ENCODE measurements at regions not wholly inside any gene's neighbourhood (a gene's known extent, or its start where the extent isn't known, plus 50 kb on each side); places are given as distances from the start of the nearest gene placed in this dataset.
A peak's percentile ranks its signal among the peaks of the same experiment; 100 is the strongest.

DNA sequence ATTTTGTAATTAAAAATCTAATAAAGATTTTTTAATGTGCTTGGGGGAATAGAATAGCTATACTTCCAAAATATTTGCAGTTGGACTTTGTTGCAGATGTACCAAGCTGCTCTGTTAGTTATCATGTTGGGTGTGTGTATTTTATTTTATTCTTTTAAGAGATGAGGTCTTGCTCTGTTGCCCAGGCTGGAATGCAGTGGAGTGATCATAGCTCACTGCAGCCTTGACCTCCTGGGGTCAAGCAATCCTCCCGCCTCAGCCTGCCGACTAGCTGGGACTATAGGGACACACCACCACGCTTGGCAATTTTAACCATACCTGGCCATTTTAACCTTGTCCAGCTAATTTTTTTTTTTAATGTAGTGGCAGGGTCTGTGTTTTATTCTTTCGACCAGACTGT lies 54.7 kb upstream of the MAP1LC3B2 start:
- intact Hi-C loops (cut with DNase I), result no loop called here
- Histone ChIP-seq H3K36me3 (no peaks in the 10 kb centered on the region), H3K9me3 (no peaks in the 10 kb centered on the region), H3K27ac (no peak overlapping the region), H3K4me1 (no peaks in the 10 kb centered on the region), H3K4me3 (no peak overlapping the region), H3K27me3 (no peaks in the 10 kb centered on the region)
- DNase-seq, result no peak
- TF ChIP-seq, protein P1, sequence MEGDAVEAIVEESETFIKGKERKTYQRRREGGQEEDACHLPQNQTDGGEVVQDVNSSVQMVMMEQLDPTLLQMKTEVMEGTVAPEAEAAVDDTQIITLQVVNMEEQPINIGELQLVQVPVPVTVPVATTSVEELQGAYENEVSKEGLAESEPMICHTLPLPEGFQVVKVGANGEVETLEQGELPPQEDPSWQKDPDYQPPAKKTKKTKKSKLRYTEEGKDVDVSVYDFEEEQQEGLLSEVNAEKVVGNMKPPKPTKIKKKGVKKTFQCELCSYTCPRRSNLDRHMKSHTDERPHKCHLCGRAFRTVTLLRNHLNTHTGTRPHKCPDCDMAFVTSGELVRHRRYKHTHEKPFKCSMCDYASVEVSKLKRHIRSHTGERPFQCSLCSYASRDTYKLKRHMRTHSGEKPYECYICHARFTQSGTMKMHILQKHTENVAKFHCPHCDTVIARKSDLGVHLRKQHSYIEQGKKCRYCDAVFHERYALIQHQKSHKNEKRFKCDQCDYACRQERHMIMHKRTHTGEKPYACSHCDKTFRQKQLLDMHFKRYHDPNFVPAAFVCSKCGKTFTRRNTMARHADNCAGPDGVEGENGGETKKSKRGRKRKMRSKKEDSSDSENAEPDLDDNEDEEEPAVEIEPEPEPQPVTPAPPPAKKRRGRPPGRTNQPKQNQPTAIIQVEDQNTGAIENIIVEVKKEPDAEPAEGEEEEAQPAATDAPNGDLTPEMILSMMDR (IDR thresholded peaks at IDR 0.05), result no peak
- WGBS (ENCODE audit: insufficient coverage, low coverage, low lambda C conversion rate, missing lambda C conversion rate), result 51% methylated on average over 4 of the region's 4 CpGs
- ATAC-seq, result no peak

DNA sequence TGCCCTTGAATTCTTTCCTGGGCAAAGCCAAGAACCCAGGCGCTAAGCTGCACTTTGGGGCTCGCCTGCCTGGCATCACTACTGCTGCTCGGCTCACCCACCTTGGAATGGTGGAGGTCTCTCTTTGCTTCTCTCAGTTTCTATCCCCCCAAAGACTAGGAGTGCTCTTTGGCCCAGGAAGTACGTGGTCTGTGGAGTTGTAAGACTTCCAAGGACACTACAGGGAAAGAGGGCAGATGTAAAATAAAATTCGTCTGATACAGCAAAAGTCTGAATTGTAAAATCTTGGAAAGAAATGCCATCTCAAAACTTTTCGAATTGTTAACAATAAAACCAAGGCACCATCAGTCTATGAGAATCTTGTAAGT lies 52.5 kb upstream of the MAP1LC3B2 start:
- WGBS (ENCODE audit: insufficient coverage, low coverage, low lambda C conversion rate, missing lambda C conversion rate), result 60% methylated on average over 5 of the region's 6 CpGs
- ATAC-seq, result no peak
- intact Hi-C loops (cut with DNase I), result no loop called here

DNA sequence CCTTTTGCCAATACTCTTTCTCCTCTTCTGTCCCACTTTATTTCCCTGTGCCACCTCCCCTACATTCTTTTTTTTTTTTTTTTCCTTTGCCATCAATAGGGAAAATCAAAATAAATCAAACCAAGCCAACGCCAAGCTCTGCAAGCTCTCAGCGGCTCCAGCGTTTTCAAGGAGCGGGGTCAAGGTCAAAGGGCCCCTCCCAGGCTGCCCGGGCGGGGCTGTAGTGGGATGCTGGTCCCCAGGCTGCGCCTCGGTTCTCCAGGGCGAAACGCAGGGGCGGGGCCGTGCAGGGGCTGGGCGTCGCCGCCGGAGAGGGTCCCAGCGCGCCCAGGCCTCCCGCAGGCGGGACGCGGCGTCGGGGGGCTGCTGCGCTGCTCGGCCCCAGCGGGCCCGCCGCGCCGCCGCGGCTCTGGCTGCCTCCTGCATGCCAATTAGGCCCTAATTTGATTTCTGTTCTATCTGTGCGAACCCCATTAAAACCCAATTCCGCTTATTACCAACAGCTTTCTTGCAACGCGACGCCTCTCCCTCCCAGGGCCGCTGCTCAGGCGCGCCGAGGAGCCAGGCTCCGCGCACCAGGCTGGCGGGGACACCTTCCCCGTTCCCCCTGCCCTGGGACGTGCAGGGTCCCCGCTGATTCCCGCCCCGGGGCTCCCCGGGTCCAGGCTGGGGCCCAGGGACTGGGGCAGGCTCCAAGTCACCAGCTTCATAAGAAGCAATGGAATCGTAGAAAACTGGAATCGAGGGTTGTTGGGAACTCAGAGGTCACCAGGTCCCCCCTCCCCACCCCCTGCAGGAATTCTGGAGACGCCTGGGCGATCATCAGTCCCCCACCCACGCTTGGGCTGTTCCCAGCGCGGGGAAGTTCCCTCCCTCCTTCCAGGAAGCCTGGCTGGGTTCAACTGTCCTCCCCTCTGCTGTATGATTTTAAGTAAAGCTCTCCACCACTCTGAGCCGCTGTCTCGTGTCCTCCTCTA lies 50.7 kb upstream of the MAP1LC3B2 start:
- no peaks in the 10 kb centered on the region for H3K9me3 ChIP-seq
- peak in 1 of 3 donors; percentile 50 for DNase-seq
- no peaks in the 10 kb centered on the region for H3K4me1 ChIP-seq
- H3K4me3 ChIP-seq, result peak overlapping the region in 2 of 3 donors; percentile 31 to 33
- H3K27me3 ChIP-seq, result no peaks in the 10 kb centered on the region
- H3K36me3 ChIP-seq, result no peaks in the 10 kb centered on the region
- H3K27ac ChIP-seq, result no peak overlapping the region
- intact Hi-C loops (cut with DNase I), result no loop called here
- WGBS (ENCODE audit: insufficient coverage, low coverage, low lambda C conversion rate, missing lambda C conversion rate), result 4% methylated on average over 26 of the region's 60 CpGs
- ATAC-seq, result peak; percentile 25 to 62 (median 37)
- TF ChIP-seq, protein P1 (IDR thresholded peaks at IDR 0.05), result no peak
- TF ChIP-seq POLR2A (IDR thresholded peaks at IDR 0.05), result no peak

More for the DNA sequence above, 52.5 kb upstream of the MAP1LC3B2 start:
- DNase-seq, result no peak
- no peaks in the 10 kb centered on the region for H3K36me3 ChIP-seq
- H3K9me3 ChIP-seq, result no peaks in the 10 kb centered on the region
- no peaks in the 10 kb centered on the region for H3K27me3 ChIP-seq
- no peaks in the 10 kb centered on the region for H3K4me1 ChIP-seq
- H3K4me3 ChIP-seq, result no peak overlapping the region
- H3K27ac ChIP-seq, result no peak overlapping the region
- no peak for TF ChIP-seq POLR2A (IDR thresholded peaks at IDR 0.05)
- TF ChIP-seq, protein P1 (IDR thresholded peaks at IDR 0.05), result no peak

Small RNAs in the stretch of these regions (microRNA-seq; reads per million reads assigned to microRNA genes)
- gene MIR4472-2, result 0 reads per million in 2 donors

Small RNAs in the stretch of these regions (small RNA-seq; reads per million reads assigned to genes)
- gene MIR4472-2, result 0 reads per million in 2 experiments

All from right lobe of liver (tissue), 6 donors.